GM12865 (cell line): ENCODE measurements at regions not wholly inside any gene's neighbourhood (a gene's known extent, or its start where the extent isn't known, plus 50 kb on each side); places are given as distances from the start of the nearest gene placed in this dataset.

ENCODE experiments used
- DNase-seq: peaks from one replicate; pipeline ENCODE4 v3.0.0; 2010; ENCODE audit warnings: low read depth
- H3K4me3 ChIP-seq: 2 replicates; pipeline ENCODE4 v1.5.1; 2011; ENCODE audit warnings: mild to moderate bottlenecking, low read depth, low read length, control low read depth
- CTCF ChIP-seq: IDR thresholded peaks from 2 replicates; pipeline ENCODE4 v1.5.1; 2011; ENCODE audit warnings: low read length, control low read depth, low read depth, inconsistent platforms; ENCODE audit not compliant: insufficient read depth; ENCODE audit errors: missing control alignments

- DNase-seq, result no peak
- no peak for TF ChIP-seq CTCF
These were observed 447.9 kb downstream of the CNTN6 start for GRCh38 chr3:1540686-1541085.

DNA sequence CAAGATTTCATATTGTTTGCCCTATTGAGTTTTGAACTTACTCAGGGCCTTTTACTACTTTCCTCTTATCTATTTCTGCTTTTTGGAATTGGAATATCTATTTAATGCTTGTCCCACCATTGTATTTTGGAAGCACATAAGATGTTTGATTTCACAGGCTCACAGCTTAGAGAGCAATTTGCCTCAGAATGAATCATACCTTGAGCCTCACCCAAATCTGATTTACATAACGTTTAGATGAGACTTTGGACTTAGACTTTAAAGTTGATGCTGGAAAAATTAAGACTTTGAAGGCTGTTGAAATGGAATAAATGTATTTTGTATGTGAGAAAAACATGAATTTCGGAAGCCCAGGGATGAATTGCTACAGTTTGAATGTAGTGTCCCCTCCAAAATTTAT lies 458.9 kb downstream of the CNTN6 start:
- no peak overlapping the region for H3K4me3 ChIP-seq
- no peak for DNase-seq
- TF ChIP-seq CTCF, result no peak

More at GRCh38 chr3:1540686-1541085, 447.9 kb downstream of the CNTN6 start:
- no peak overlapping the region for H3K4me3 ChIP-seq

DNA sequence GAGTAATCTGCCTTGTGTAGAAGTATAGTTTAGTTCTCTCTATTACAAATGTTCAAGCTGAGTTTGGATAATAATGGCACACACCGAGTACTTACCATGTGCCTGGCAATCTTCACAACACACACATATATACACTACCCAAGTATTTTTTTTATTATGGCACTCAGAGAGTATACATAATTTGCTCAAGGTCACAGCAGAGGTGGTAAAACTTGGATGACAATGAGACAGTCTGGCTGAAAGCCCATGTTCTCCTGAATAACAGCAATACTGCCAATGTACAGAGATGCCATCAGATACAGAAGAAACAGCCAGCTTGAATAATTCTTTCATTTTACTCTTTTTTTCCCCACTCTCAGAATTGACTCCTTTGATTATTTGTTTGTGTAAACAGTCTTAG lies 460.0 kb downstream of the CNTN6 start:
- no peak overlapping the region for H3K4me3 ChIP-seq
- no peak for TF ChIP-seq CTCF
- no peak for DNase-seq

- TF ChIP-seq CTCF, result no peak
- no peak for DNase-seq
- H3K4me3 ChIP-seq, result no peak overlapping the region
These were observed 468.6 kb downstream of the CNTN6 start for GRCh38 chr3:1561427-1561826.

DNA sequence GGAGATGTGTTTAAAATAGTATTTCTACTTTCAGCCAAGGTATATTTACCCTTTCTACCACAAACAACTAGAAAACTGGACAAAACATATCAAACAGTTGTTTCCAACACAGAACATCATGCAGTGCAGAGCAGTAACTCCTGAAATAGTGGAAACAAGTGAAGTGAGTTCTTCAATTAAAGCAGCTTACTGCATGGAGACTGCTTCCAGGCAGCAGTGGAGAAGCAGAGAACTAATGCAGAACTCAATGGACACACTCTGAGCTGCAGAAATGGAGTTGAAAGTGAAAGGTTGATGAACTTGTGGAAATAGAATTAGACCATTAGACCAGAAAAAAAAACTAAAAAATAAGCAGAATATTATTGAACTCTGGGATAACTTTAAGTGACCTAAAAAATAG lies 478.9 kb downstream of the CNTN6 start:
- DNase-seq, result no peak
- TF ChIP-seq CTCF, result no peak
- H3K4me3 ChIP-seq, result no peak overlapping the region

GRCh38 chr3:1576047-1576446 lies 483.2 kb downstream of the CNTN6 start:
- DNase-seq, result no peak
- no peak for TF ChIP-seq CTCF
- no peak overlapping the region for H3K4me3 ChIP-seq

GRCh38 chr3:1578124-1578806 lies 485.4 kb downstream of the CNTN6 start:
- no peak for TF ChIP-seq CTCF
- DNase-seq, result no peak
- H3K4me3 ChIP-seq, result no peak overlapping the region
